HCT116 (cell line): ENCODE measurements at regions not wholly inside any gene's neighbourhood (a gene's known extent, or its start where the extent isn't known, plus 50 kb on each side); places are given as distances from the start of the nearest gene placed in this dataset.

ENCODE experiments used
- CTCF ChIP-seq, 3 experiments: fragments of 200-600 bp in 1 of 3; sonication (generic) in 1 of 3; IDR thresholded peaks in 2 of 3; conservative IDR thresholded peaks in 1 of 3; 2 replicates each; pipeline ENCODE4 v1.5.1; 2012 to 2017; ENCODE audit warnings: low read depth in 2 of 3, low read length in 2 of 3, antibody characterized with exemption in 1 of 3, borderline replicate concordance in 1 of 3, control low read depth in 1 of 3, mild to moderate bottlenecking in 1 of 3, mixed read lengths in 1 of 3, mixed run types in 1 of 3, moderate library complexity in 1 of 3; ENCODE audit not compliant: insufficient read depth in 1 of 3
- EZH2 ChIP-seq: fragments of 200-600 bp; sonication (generic); IDR thresholded peaks from 2 replicates; pipeline ENCODE4 v1.6.1; 2017; ENCODE audit warnings: antibody characterized with exemption, mixed run types
- EZH2phosphoT487 ChIP-seq: fragments of 200-600 bp; IDR thresholded peaks from 2 replicates; pipeline ENCODE4 v1.6.1; 2018; ENCODE audit warnings: antibody characterized with exemption, borderline replicate concordance
- FOSL1 ChIP-seq: IDR thresholded peaks from 2 replicates; pipeline ENCODE4 v1.6.1; 2012; ENCODE audit warnings: low read depth
- POLR2A ChIP-seq: IDR thresholded peaks from 2 replicates; pipeline ENCODE4 v1.7.0; 2011; ENCODE audit warnings: borderline replicate concordance; ENCODE audit not compliant: insufficient read depth, insufficient read length; ENCODE audit errors: extremely low read depth
- RAD21 ChIP-seq: IDR thresholded peaks from 2 replicates; pipeline ENCODE4 v1.6.1; 2012; ENCODE audit warnings: low read depth, mild to moderate bottlenecking

GRCh38 chr2:201949181-201949926, 84.3 kb upstream of the FZD7 start:
- no peak for TF ChIP-seq RAD21
- no peak for TF ChIP-seq CTCF (IDR thresholded peaks at IDR 0.05 in 2 of 3, conservative IDR thresholded peaks at IDR 0.05 in 1 of 3; ENCODE audit: borderline replicate concordance in 1 of 3, insufficient read depth in 1 of 3, low read depth in 2 of 3, low read length in 2 of 3)
- no peak for TF ChIP-seq EZH2phosphoT487
- no peak for TF ChIP-seq FOSL1
- no peak for TF ChIP-seq POLR2A
- TF ChIP-seq EZH2 = no peak
